A549 (cell line): ENCODE measurements at regions not wholly inside any gene's neighbourhood (a gene's known extent, or its start where the extent isn't known, plus 50 kb on each side); places are given as distances from the start of the nearest gene placed in this dataset.

Experiments
- ATAC-seq, 2 experiments: fragments of 200-7000 bp in 1 of 2; fragments of >200 bp in 1 of 2; cut with Nextera tagmentation in 1 of 2; cut with Tn5 transposase in 1 of 2; 3 replicates each; pipeline versions ENCODE4 v1.8.0 to v1.9.1; 2018 to 2020; ENCODE audit warnings: mild to moderate bottlenecking in 1 of 2, moderate library complexity in 1 of 2
- CTCF ChIA-PET: fragments of 300-600 bp; sonication (Branson Sonifier 250); formaldehyde crosslinking; extraction: SDS; loops from one replicate; lab custom pipeline; 2021; ENCODE audit warnings: antibody characterized with exemption, inconsistent platforms; lab: Yijun Ruan, JAX
- POLR2A ChIA-PET: fragments of 350-600 bp; formaldehyde crosslinking; extraction: SDS; loops from one replicate; lab custom pipeline; 2021; ENCODE audit warnings: antibody characterized with exemption, inconsistent platforms; lab: Yijun Ruan, JAX
- DNase-seq, 2 experiments: peaks; one replicate each; pipeline versions ENCODE4 v3.0.0 to v3.0.0-alpha.2; 2011 to 2016; ENCODE audit warnings: low read depth in 1 of 2, low spot score in 1 of 2
- FAIRE-seq: peaks from 2 replicates; lab custom pipeline; 2011; peaks lifted over from hg19 to GRCh38; lab: Jason Lieb, UNC
- H3K27ac ChIP-seq, 2 experiments: fragments of >200 bp; sonication (Bioruptor Twin); formaldehyde crosslinking; 3 replicates each; pipeline ENCODE4 v1.5.1; 2016 to 2017
- H3K4me1 ChIP-seq: fragments of >200 bp; sonication (Bioruptor Twin); formaldehyde crosslinking; 3 replicates; pipeline ENCODE4 v1.6.1; 2016
- H3K4me2 ChIP-seq: fragments of >200 bp; sonication (Bioruptor Twin); formaldehyde crosslinking; 3 replicates; pipeline ENCODE4 v1.6.1; 2016
- H3K4me3 ChIP-seq: fragments of >200 bp; sonication (Bioruptor Twin); formaldehyde crosslinking; 3 replicates; pipeline ENCODE4 v1.5.1; 2016
- H3K9me3 ChIP-seq: fragments of >200 bp; sonication (Bioruptor Twin); formaldehyde crosslinking; 3 replicates; pipeline ENCODE4 v1.6.1; 2016
- CBX8 ChIP-seq: fragments of 200-600 bp; sonication (generic); IDR thresholded peaks from 2 replicates; pipeline ENCODE4 v1.6.1; 2016
- CEBPB ChIP-seq, 2 experiments: fragments of >200 bp in 1 of 2; sonication (Bioruptor Twin) in 1 of 2; formaldehyde crosslinking in 1 of 2; IDR thresholded peaks; 2 replicates each; pipeline ENCODE4 v1.6.1; 2012 to 2016
- CHD2 ChIP-seq: fragments of 150-350 bp; IDR thresholded peaks from 2 replicates; pipeline ENCODE4 v1.6.1; 2014; ENCODE audit warnings: low read length; ENCODE audit not compliant: partially characterized antibody
- CHD4 ChIP-seq: fragments of 200-600 bp; sonication (generic); IDR thresholded peaks from 2 replicates; pipeline ENCODE4 v1.6.1; 2016; ENCODE audit warnings: antibody characterized with exemption, mild to moderate bottlenecking, borderline replicate concordance
- FOSB ChIP-seq: fragments of 250-450 bp; sonication (Bioruptor Pico); IDR thresholded peaks from 2 replicates; pipeline ENCODE4 v1.5.0; 2020; ENCODE audit warnings: mild to moderate bottlenecking, moderate library complexity
- FOXS1 ChIP-seq: fragments of 250-450 bp; sonication (Bioruptor Pico); IDR thresholded peaks from 2 replicates; pipeline ENCODE4 v1.5.0; 2020; ENCODE audit warnings: mild to moderate bottlenecking, moderate library complexity
- GATA3 ChIP-seq: IDR thresholded peaks from 2 replicates; pipeline ENCODE4 v1.6.1; 2012; ENCODE audit warnings: borderline replicate concordance
- HDAC2 ChIP-seq: fragments of 200-600 bp; sonication (generic); IDR thresholded peaks from 2 replicates; pipeline ENCODE4 v1.6.1; 2016
- HOXA7 ChIP-seq: fragments of 250-450 bp; sonication (Bioruptor Pico); IDR thresholded peaks from 2 replicates; pipeline ENCODE4 v1.5.0; 2020; ENCODE audit warnings: mild to moderate bottlenecking, moderate library complexity
- HOXB13 ChIP-seq: fragments of 250-450 bp; sonication (Bioruptor Pico); IDR thresholded peaks from 2 replicates; pipeline ENCODE4 v1.5.0; 2020; ENCODE audit warnings: low read depth, mild to moderate bottlenecking, moderate library complexity
- HOXB5 ChIP-seq: fragments of 250-450 bp; sonication (Bioruptor Pico); IDR thresholded peaks from 2 replicates; pipeline ENCODE4 v1.5.0; 2020; ENCODE audit warnings: mild to moderate bottlenecking, moderate library complexity
- NFE2L2 ChIP-seq: fragments of 150-350 bp; conservative IDR thresholded peaks from 2 replicates; pipeline ENCODE4 v1.6.1; 2014; ENCODE audit warnings: low read length
- PHF8 ChIP-seq: fragments of 200-600 bp; sonication (generic); IDR thresholded peaks from 2 replicates; pipeline ENCODE4 v1.6.1; 2016; ENCODE audit warnings: low read depth, mild to moderate bottlenecking, antibody characterized with exemption, moderate library complexity, borderline replicate concordance
- RAD21 ChIP-seq, 2 experiments: fragments of >200 bp in 1 of 2; sonication (Bioruptor Twin) in 1 of 2; formaldehyde crosslinking in 1 of 2; IDR thresholded peaks in 1 of 2; conservative IDR thresholded peaks in 1 of 2; 2 replicates in 1 of 2; 3 replicates in 1 of 2; pipeline ENCODE4 v1.6.1; 2012 to 2018; ENCODE audit warnings: inconsistent platforms in 1 of 2
- RNF2 ChIP-seq: fragments of 200-600 bp; sonication (generic); IDR thresholded peaks from 2 replicates; pipeline ENCODE4 v1.6.1; 2016; ENCODE audit warnings: low read depth, mild to moderate bottlenecking, antibody characterized with exemption, moderate library complexity, borderline replicate concordance
- SMC3 ChIP-seq: fragments of >200 bp; sonication (Bioruptor Twin); formaldehyde crosslinking; IDR thresholded peaks from 3 replicates; pipeline ENCODE4 v1.6.1; 2018; ENCODE audit warnings: inconsistent platforms
- SREBF2 ChIP-seq: fragments of 450-650 bp; IDR thresholded peaks from 2 replicates; pipeline ENCODE4 v1.6.1; 2014; ENCODE audit warnings: mild to moderate bottlenecking, moderate library complexity
- TP53 ChIP-seq: fragments of 250-450 bp; sonication (Bioruptor Pico); IDR thresholded peaks from 2 replicates; pipeline ENCODE4 v1.5.0; 2021; ENCODE audit warnings: mild to moderate bottlenecking, moderate library complexity
- ZC3H11A ChIP-seq: fragments of 450-650 bp; IDR thresholded peaks from 2 replicates; pipeline ENCODE4 v1.6.1; 2014; ENCODE audit warnings: antibody characterized with exemption, mild to moderate bottlenecking
- WGBS: methylation state at CpG from one replicate; pipeline ENCODE4 v1.1.6; 2017; ENCODE audit errors: missing lambda C conversion rate; 5-methylcytosine and 5-hydroxymethylcytosine counted together
- TF ChIP-seq, protein P1 (sequence below): fragments of 450-650 bp; IDR thresholded peaks from 2 replicates; pipeline ENCODE4 v1.6.1; 2014; ENCODE audit warnings: antibody characterized with exemption
- TF ChIP-seq, protein P2 (sequence below): fragments of >200 bp; sonication (Bioruptor Twin); formaldehyde crosslinking; IDR thresholded peaks from 2 replicates; pipeline ENCODE4 v1.6.1; 2016
- TF ChIP-seq, protein P3 (sequence below): IDR thresholded peaks from 2 replicates; pipeline ENCODE4 v1.6.1; 2012
- TF ChIP-seq, protein P4 (sequence below): fragments of 200-600 bp; sonication (generic); IDR thresholded peaks from 2 replicates; pipeline ENCODE4 v1.6.1; 2016; ENCODE audit warnings: antibody characterized with exemption, mild to moderate bottlenecking, moderate library complexity
- TF ChIP-seq, protein P5 (sequence below): IDR thresholded peaks from 2 replicates; pipeline ENCODE4 v1.6.1; 2012; ENCODE audit warnings: low read depth, borderline replicate concordance
- TF ChIP-seq, protein P6 (sequence below): fragments of >200 bp; sonication (Bioruptor Twin); formaldehyde crosslinking; IDR thresholded peaks from 3 replicates; pipeline ENCODE4 v1.6.1; 2016

DNA sequence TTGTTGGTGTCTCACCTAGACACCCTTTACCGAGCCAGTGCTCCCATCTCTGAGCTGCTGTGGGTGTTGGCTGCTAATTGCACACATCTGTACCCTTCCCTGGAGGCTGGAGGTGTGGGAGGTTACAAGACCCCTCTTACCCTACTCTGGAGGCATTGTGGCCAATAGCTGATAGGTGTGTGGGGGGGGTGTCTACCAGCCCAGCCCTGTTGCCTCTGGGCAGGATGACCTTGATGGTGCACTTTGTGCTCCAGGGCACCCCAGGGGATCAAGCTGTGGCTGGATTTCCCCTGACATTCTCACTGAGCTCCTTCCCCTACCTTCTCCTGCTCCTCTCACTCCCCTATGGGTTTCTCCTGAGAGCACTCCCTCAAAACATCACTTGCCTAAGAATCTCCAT is 104.7 kb upstream of the ADPGK start:
- Histone ChIP-seq H3K4me1 (no peaks in the 10 kb centered on the region), H3K4me3 (no peak overlapping the region), H3K4me2 (no peak overlapping the region), H3K27ac (no peak overlapping the region), H3K9me3 (no peaks in the 10 kb centered on the region)
- 3% methylated on average over 1 of the region's 1 CpG for WGBS
- ATAC-seq: no peak
- POLR2A ChIA-PET: no interaction called here
- no peak for FAIRE-seq
- no peak for DNase-seq
- TF ChIP-seq NFE2L2: no peak
- TF ChIP-seq HOXB5 (CRISPR knock-in tag): no peak
- TF ChIP-seq, protein P1, sequence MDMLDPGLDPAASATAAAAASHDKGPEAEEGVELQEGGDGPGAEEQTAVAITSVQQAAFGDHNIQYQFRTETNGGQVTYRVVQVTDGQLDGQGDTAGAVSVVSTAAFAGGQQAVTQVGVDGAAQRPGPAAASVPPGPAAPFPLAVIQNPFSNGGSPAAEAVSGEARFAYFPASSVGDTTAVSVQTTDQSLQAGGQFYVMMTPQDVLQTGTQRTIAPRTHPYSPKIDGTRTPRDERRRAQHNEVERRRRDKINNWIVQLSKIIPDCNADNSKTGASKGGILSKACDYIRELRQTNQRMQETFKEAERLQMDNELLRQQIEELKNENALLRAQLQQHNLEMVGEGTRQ: no peak
- TF ChIP-seq HDAC2: no peak
- TF ChIP-seq RAD21 (conservative IDR thresholded peaks at IDR 0.05 in 1 of 2, IDR thresholded peaks at IDR 0.05 in 1 of 2): no peak
- no peak for TF ChIP-seq CHD2
- TF ChIP-seq, protein P2, sequence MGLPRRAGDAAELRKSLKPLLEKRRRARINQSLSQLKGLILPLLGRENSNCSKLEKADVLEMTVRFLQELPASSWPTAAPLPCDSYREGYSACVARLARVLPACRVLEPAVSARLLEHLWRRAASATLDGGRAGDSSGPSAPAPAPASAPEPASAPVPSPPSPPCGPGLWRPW: no peak
- TF ChIP-seq SREBF2: no peak
- TF ChIP-seq PHF8: no peak
- TF ChIP-seq, protein P3, sequence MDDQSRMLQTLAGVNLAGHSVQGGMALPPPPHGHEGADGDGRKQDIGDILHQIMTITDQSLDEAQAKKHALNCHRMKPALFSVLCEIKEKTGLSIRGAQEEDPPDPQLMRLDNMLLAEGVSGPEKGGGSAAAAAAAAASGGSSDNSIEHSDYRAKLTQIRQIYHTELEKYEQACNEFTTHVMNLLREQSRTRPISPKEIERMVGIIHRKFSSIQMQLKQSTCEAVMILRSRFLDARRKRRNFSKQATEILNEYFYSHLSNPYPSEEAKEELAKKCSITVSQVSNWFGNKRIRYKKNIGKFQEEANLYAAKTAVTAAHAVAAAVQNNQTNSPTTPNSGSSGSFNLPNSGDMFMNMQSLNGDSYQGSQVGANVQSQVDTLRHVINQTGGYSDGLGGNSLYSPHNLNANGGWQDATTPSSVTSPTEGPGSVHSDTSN: no peak
- TF ChIP-seq, protein P4, sequence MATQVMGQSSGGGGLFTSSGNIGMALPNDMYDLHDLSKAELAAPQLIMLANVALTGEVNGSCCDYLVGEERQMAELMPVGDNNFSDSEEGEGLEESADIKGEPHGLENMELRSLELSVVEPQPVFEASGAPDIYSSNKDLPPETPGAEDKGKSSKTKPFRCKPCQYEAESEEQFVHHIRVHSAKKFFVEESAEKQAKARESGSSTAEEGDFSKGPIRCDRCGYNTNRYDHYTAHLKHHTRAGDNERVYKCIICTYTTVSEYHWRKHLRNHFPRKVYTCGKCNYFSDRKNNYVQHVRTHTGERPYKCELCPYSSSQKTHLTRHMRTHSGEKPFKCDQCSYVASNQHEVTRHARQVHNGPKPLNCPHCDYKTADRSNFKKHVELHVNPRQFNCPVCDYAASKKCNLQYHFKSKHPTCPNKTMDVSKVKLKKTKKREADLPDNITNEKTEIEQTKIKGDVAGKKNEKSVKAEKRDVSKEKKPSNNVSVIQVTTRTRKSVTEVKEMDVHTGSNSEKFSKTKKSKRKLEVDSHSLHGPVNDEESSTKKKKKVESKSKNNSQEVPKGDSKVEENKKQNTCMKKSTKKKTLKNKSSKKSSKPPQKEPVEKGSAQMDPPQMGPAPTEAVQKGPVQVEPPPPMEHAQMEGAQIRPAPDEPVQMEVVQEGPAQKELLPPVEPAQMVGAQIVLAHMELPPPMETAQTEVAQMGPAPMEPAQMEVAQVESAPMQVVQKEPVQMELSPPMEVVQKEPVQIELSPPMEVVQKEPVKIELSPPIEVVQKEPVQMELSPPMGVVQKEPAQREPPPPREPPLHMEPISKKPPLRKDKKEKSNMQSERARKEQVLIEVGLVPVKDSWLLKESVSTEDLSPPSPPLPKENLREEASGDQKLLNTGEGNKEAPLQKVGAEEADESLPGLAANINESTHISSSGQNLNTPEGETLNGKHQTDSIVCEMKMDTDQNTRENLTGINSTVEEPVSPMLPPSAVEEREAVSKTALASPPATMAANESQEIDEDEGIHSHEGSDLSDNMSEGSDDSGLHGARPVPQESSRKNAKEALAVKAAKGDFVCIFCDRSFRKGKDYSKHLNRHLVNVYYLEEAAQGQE: no peak
- CTCF ChIA-PET: no interaction called here

DNA sequence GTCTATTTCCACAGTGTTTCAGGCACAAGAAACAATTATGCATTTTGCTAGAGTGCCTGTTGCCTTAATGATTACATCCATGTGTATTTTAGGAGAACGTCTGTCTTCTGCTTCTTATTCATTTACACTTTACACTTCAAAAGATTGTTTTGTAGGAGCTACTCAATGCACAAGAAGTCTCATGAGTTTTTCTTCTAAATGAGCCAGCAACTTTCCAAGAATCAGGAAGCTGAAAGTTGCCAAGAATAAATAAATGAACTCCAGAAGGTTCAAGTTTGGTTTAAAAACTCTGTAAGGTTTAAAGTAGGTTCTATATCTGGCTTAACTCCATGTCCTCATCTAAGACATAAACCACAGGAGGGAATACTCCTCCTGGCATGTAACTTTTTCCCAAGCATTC is 103.8 kb upstream of the ADPGK start:
- DNase-seq: no peak
- no peak overlapping the region for H3K4me2 ChIP-seq
- no peak for FAIRE-seq
- ChIA-PET CTCF (no interaction called here), POLR2A (no interaction called here)
- no peak for ATAC-seq
- no peak overlapping the region for H3K4me3 ChIP-seq
- no peaks in the 10 kb centered on the region for H3K4me1 ChIP-seq
- H3K9me3 ChIP-seq: peaks cover 2% of the 10 kb centered on the region
- 8% methylated on average over 1 of the region's 1 CpG for WGBS
- no peak overlapping the region for H3K27ac ChIP-seq
- TF ChIP-seq ZC3H11A: no peak
- no peak for TF ChIP-seq CBX8
- TF ChIP-seq CEBPB (IDR thresholded peaks at IDR 0.05): no peak
- TF ChIP-seq, protein P1: no peak
- TF ChIP-seq, all 56 proteins: peak for 0

DNA sequence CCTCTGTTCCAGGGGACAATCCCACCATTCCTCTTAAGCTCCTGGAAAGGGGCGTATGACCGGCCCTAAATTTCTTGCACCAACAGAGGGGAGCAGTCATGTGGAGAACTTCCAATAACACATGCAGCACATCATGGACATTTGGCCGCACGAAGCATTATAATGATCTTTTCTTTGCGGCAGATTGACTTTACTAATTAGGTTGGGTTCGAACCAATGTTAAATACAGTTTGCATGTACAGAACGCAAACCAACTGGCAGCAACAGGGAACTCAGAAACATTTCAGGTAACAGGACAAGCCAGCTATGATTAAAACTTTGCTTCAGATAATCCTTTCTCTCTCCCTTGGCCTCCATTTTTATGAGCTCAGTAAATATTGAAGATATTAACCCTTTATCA is 100.8 kb upstream of the ADPGK start:
- TF ChIP-seq HOXA7 (CRISPR knock-in tag): no peak
- TF ChIP-seq CHD4: no peak
- TF ChIP-seq FOSB (CRISPR knock-in tag): no peak
- TF ChIP-seq SMC3: no peak
- TF ChIP-seq GATA3: no peak
- TF ChIP-seq CHD2: no peak
- no peak for TF ChIP-seq CEBPB (IDR thresholded peaks at IDR 0.05)
- TF ChIP-seq NFE2L2: no peak
- TF ChIP-seq, protein P5, sequence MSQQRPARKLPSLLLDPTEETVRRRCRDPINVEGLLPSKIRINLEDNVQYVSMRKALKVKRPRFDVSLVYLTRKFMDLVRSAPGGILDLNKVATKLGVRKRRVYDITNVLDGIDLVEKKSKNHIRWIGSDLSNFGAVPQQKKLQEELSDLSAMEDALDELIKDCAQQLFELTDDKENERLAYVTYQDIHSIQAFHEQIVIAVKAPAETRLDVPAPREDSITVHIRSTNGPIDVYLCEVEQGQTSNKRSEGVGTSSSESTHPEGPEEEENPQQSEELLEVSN: no peak
- TF ChIP-seq TP53 (CRISPR knock-in tag): no peak
- TF ChIP-seq, protein P6, sequence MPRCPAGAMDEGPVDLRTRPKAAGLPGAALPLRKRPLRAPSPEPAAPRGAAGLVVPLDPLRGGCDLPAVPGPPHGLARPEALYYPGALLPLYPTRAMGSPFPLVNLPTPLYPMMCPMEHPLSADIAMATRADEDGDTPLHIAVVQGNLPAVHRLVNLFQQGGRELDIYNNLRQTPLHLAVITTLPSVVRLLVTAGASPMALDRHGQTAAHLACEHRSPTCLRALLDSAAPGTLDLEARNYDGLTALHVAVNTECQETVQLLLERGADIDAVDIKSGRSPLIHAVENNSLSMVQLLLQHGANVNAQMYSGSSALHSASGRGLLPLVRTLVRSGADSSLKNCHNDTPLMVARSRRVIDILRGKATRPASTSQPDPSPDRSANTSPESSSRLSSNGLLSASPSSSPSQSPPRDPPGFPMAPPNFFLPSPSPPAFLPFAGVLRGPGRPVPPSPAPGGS: no peak
- no peak for TF ChIP-seq RNF2
- no peak for TF ChIP-seq HOXB13 (CRISPR knock-in tag)
- TF ChIP-seq FOXS1 (CRISPR knock-in tag): no peak
- no peak for ATAC-seq
- FAIRE-seq: no peak
- CTCF ChIA-PET: interaction anchor here (1.1 to 2.2 kb wide), 2 partner anchors 16 to 169 kb away, joined by 3 to 8 read pairs; no protein-coding TSS in a partner anchor
- POLR2A ChIA-PET: no interaction called here
- DNase-seq: no peak
- no peak overlapping the region for H3K27ac ChIP-seq
- 78% methylated on average over 7 of the region's 7 CpGs for WGBS
- H3K9me3 ChIP-seq: peaks cover 18% of the 10 kb centered on the region
- no peak overlapping the region for H3K4me3 ChIP-seq
- H3K4me2 ChIP-seq: no peak overlapping the region
- no peaks in the 10 kb centered on the region for H3K4me1 ChIP-seq
